ENCODE measurements at regions not wholly inside any gene's neighbourhood (a gene's known extent, or its start where the extent isn't known, plus 50 kb on each side); places are given as distances from the start of the nearest gene placed in this dataset.

DNA sequence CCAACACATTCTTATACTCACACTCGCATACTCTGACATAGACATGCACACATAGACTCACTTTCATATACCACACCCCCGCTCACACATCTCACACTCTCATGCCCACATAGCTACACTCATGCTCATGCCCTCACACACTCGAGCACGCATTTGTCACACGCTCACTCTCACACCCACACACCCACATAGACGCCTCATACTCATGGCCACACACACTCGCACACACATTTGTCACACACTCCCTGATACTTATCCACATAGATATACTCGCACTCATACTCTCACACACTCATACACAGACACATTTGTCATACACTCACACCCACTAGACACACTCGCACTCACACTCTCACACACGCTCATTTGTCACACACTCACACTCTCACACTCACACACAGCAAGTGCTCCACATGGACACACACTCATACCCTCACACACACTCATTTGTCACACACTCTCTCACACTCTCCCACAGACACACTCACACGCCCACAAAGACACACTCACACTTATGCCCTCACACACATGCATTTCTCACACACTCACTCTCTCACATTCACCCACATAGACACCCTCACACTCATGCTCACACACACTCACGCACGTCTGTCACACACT is 50.9 kb downstream of the TNP1 start:
- no peak for DNase-seq (ENCODE audit: low read depth in 1 of 2, low spot score in 1 of 2)
- TF ChIP-seq JUND (IDR thresholded peaks at IDR 0.05; ENCODE audit: low read depth), result no peak
- in situ Hi-C loops (cut with HindIII; ENCODE audit: low pct_unique_long_range_greater_than_20kb, low sequenced_read_pairs), result no loop called here

DNA sequence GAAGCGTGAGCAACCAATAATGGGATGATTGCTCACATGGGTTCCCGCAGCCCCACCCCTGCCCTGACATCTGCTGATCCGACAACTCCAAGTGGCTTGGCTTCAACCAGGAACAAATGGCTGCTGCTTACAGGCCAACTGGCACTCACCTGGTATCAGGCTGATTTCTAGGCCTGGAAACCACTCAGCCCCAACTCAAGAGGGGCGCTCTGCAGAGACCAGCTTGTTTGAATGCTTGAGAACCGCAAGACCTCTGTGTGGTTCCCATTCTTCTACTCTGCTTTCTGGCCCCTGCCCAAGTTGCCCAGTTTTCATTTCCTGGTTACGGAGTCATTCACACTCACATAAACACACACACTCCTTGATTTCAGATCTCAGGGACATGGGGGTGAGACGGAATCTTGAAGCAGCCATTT is 52.0 kb downstream of the TNP1 start:
- TF ChIP-seq JUND (IDR thresholded peaks at IDR 0.05; ENCODE audit: low read depth), result no peak
- no peak for DNase-seq (ENCODE audit: low read depth in 1 of 2, low spot score in 1 of 2)
- in situ Hi-C loops (cut with HindIII; ENCODE audit: low pct_unique_long_range_greater_than_20kb, low sequenced_read_pairs), result no loop called here

DNA sequence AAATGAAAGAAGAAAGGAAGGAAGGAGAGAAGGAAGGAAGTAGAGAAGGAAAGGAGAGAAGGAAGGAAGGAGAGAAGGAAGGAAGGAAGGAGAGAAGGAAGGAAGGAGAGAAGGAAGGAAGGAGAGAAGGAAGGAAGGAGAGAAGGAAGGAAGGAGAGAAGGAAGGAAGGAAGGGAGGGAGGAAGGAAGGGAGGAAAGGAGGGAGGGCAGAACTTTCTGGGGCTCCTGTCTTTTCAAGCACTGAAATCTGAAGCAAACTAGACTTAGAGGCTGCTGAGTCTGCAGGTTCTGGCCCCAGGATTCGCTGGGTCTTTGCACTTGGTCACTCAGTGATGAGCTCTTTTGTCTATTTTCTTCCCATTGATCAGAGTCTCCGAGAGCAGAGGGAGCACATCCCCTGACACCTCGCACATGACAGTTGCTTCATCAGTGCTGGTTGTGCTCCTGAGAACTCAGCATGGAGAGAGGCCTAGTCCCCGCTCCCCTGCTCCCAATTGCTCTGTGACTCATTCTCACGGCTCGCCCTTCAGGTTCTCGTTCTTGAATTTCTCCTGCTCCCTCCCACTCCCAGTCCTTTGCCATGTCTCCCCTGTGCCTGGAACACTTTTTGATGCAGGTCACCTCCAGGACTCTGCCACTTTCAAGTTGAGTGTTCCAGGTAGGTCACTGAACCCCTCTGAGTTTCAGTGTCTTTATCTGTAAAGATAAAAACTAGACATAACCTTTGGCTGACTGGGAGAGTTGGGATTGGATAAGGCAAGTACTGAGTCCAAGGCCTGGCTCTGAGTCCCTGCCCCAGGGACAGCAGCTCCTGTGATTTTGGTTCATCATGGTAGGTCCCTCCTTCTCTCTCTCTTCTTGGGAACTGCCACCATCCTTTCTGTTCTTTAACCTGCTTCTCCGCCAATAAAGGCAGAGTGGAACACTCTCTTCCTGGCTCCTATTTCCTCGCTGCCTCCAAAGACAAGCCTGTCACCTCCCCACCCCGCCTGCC is 55.2 kb downstream of the TNP1 start:
- DNase-seq (ENCODE audit: low read depth in 1 of 2, low spot score in 1 of 2), result no peak
- in situ Hi-C loops (cut with HindIII; ENCODE audit: low pct_unique_long_range_greater_than_20kb, low sequenced_read_pairs), result no loop called here

DNA sequence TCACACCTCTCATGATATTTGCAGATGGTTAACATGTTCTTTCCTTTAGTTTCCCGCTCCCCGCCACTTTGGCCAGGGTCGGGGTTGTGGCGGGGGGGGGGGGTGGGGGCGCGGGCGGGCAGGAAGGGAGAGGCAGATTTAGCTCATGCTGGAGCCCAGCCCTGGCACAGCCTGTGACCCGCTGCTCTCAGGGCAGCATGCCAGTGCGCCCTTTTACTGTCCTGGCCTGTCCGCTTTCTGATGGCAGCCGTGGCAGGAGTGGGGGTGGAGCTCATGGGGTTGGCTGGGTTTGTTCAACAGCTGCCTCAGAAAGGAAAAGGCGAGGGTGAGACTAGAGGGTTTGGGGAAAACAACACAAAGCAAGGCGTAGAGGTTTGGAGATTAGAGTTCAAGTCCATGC is 56.1 kb downstream of the TNP1 start:
- in situ Hi-C loops (cut with HindIII; ENCODE audit: low pct_unique_long_range_greater_than_20kb, low sequenced_read_pairs), result no loop called here
- TF ChIP-seq JUND (IDR thresholded peaks at IDR 0.05; ENCODE audit: low read depth), result no peak
- no peak for DNase-seq (ENCODE audit: low read depth in 1 of 2, low spot score in 1 of 2)

More for the DNA sequence above, 55.2 kb downstream of the TNP1 start:
- no peak for TF ChIP-seq JUND (IDR thresholded peaks at IDR 0.05; ENCODE audit: low read depth)

DNA sequence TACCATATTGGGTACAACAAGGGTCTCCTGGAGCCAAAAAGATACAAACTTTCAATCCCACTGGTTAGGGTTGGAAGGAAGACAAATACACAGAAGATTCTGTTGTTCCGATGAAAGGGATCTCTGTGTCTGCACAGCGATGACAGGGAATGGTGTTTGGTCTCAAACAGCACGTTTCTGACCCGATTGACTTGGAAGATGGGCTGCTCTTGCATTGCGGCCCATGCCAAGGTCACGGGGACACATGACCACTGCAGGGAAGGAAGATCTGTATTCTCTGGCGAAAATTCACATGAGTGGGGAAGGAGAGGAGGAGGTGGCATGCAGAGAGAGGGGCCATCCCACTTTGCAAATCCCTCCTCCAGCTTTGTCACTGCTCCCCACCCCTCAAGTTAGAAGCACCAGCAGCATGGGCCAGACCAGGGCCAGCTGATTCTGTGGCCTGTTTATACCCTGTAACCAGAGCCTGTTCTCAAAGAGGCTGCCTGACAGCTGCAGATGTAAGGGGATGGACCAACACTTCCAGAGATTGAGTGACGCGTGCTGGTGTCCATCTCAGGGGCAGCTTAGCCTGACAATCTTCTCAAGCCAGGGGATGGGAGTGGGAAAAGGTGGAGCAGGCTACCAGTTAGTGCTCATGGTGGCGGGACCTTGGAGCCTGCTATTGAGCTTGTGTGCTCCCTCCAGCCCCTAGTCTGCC is 57.2 kb downstream of the TNP1 start:
- no peak for TF ChIP-seq JUND (IDR thresholded peaks at IDR 0.05; ENCODE audit: low read depth)
- in situ Hi-C loops (cut with HindIII; ENCODE audit: low pct_unique_long_range_greater_than_20kb, low sequenced_read_pairs), result no loop called here
- DNase-seq (ENCODE audit: low read depth in 1 of 2, low spot score in 1 of 2), result no peak

DNA sequence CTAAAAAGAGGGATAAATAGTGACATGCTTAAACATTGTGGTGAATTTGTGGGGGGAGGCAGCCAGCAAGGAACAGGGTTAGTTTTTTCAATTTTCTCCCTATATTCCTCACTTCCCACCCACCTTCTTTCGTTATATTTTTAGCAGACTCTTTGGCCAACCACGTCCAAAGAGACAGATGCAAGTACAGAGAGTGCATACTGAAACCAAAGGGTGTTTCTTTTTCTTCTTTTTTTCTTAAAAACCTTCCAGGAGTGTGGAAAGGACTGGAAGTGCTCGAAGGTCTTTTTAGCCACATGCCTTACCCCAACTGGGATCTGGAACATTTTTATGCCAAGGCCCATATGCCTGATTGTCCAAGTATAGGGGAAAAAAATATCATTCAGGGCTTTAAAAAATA is 59.0 kb downstream of the TNP1 start:
- no peak for DNase-seq (ENCODE audit: low read depth in 1 of 2, low spot score in 1 of 2)
- in situ Hi-C loops (cut with HindIII; ENCODE audit: low pct_unique_long_range_greater_than_20kb, low sequenced_read_pairs), result no loop called here
- TF ChIP-seq JUND (IDR thresholded peaks at IDR 0.05; ENCODE audit: low read depth), result no peak

DNA sequence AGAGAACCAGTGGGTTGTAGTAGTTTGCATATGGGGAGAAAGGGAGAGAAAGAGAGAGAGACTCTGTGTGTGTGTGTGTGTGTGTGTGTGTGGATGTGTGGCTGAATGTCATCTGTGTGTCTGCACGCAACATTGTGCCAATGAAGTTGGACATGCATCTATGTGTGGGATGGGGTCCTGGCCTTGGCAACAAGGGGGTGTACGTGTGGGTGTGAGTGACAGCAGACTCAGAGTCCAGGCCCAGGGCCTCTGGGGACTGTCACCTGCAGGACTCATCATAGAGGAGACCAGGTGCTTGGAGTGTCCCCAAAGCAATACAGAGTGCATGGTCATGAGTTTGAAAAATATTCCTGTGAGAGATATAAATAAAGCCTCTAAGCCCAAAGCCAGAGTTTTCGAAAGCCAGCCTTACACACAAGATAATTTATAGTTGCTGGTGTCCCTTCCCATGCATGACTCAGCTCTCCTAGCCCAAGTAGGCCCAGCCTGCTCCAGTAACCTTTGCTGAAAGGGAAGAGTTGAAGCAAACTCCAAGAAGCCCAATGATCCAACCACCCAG is 59.9 kb downstream of the TNP1 start:
- in situ Hi-C loops (cut with HindIII; ENCODE audit: low pct_unique_long_range_greater_than_20kb, low sequenced_read_pairs), result no loop called here
- no peak for TF ChIP-seq JUND (IDR thresholded peaks at IDR 0.05; ENCODE audit: low read depth)
- no peak for DNase-seq (ENCODE audit: low read depth in 1 of 2, low spot score in 1 of 2)

DNA sequence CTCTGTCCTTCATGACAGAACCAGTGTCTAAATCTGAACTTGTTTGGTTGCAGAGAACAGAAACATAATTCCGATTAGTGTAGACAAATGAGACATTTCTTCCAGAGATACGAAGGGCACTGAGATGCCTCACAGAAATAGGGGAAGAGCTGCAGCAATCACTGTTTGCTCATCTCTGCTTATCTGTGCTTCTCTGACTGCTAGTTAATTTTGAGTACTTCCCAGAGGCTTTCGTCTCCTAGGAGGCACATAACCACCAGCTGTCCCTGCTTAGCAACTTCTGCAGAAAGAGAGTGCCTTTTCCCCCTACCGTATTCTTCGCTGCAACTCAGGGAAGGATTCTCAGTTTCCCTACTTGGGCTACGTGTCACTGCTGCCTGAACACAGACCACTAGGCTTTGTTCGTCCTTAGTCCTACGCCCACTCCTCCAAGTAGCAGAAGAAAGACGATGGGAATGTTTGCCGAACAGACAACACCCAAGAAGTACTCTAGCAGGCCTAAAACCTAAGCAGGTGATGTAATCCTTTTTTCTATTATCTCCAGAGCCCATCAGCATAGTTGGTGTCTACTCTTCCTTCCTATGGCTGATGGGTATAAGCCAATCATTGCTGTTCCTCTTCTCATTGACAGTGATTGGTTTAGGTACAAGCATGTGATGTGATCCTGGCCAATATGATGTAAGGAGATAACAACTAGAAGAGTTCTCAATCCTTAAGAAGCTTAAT is 63.6 kb downstream of the TNP1 start:
- no peak for DNase-seq (ENCODE audit: low read depth in 1 of 2, low spot score in 1 of 2)
- TF ChIP-seq JUND (IDR thresholded peaks at IDR 0.05; ENCODE audit: low read depth), result no peak
- in situ Hi-C loops (cut with HindIII; ENCODE audit: low pct_unique_long_range_greater_than_20kb, low sequenced_read_pairs), result no loop called here

DNA sequence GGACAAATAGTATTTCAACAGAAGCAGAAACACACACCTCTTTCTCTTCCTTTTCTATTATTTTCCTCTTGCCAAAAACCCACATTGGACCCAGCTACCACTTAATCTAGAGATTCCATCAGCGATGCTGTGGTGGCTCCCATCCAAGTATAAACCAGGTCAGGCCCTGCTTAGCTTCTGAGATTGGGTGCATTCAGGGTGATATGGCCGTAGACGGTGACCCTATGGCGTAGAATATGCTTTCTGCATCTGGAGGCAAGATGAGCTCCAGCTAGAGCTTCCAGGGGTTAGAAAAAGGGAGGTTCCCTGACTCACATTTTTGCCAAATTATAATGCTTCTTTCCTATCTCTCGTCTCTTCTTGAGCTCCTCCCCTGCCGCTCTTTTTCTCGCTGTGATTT is 66.5 kb downstream of the TNP1 start:
- no peak for DNase-seq (ENCODE audit: low read depth in 1 of 2, low spot score in 1 of 2)
- no peak for TF ChIP-seq JUND (IDR thresholded peaks at IDR 0.05; ENCODE audit: low read depth)
- in situ Hi-C loops (cut with HindIII; ENCODE audit: low pct_unique_long_range_greater_than_20kb, low sequenced_read_pairs), result no loop called here

DNA sequence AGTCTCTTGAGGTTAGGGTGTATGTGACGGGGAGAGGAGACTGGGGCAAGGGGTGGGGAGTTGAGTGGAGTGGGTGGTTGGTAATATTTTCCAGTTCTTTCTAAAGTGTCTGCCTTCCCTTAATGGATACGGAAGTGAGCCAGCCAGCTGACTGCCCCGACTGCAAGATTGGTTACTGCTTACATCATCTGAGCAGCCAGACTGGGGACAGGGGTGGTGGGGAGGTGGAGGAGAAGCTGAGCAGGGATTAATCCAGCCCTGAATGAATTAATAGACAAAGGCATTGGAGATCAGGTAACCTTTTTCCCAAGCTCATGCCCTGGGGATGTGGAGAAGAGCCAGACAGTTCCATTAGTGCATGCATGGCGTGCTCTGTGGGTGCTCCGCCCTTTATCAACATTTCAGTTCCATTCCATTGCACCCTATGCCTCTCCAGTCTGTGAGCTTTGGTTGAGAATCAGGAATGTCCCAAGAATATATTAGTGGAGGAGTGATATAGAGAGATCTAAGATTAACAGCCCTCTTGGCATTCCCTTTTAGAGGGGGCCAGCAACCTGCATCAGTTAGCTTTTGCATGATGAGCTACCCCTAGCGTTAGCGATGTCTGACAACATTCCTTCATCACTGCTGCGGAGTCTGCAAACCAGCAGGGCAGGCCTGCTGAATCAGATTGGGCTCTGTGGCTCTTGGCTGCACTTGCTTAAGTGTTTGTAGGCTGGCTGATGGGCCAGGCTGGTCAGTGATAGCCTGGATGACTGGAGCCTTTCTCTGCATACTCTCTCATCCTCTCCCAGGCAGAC is 67.4 kb downstream of the TNP1 start:
- DNase-seq (ENCODE audit: low read depth in 1 of 2, low spot score in 1 of 2), result peak; percentile 16 to 56
- in situ Hi-C loops (cut with HindIII; ENCODE audit: low pct_unique_long_range_greater_than_20kb, low sequenced_read_pairs), result no loop called here
- TF ChIP-seq JUND (IDR thresholded peaks at IDR 0.05; ENCODE audit: low read depth), result no peak

DNA sequence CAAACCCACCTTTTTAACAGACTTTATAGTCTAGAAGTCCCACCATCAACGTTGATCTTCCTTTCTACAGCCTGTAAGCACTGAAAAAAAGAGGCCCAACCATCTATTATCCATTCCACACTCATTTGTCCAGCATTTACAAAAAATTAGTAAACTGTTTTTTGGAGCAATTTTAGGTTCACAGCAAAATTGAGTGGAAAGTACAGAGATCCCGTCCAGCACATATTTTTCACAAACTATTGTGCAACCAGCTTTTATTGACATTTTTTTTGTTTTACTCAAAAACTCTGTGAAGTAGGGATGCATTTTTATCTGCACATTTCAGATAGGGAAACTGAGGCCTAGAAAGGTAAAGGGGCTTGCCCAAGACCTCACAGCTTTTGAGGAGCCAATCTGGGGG is 68.6 kb downstream of the TNP1 start:
- in situ Hi-C loops (cut with HindIII; ENCODE audit: low pct_unique_long_range_greater_than_20kb, low sequenced_read_pairs), result no loop called here
- no peak for DNase-seq (ENCODE audit: low read depth in 1 of 2, low spot score in 1 of 2)
- TF ChIP-seq JUND (IDR thresholded peaks at IDR 0.05; ENCODE audit: low read depth), result no peak

All from T47D (cell line).